GM23338 (cell line): ENCODE measurements at regions not wholly inside any gene's neighbourhood (a gene's known extent, or its start where the extent isn't known, plus 50 kb on each side); places are given as distances from the start of the nearest gene placed in this dataset.
A peak's percentile ranks its signal among the peaks of the same experiment; 100 is the strongest.
"Not testable (repeated sequence)": the region's sequence is repeated elsewhere in the genome, so short reads cannot be mapped to it uniquely, and the experiment has no call there.

ENCODE experiments used
- ATAC-seq: fragments of 200-7000 bp; cut with Tn5 transposase; 3 replicates; pipeline ENCODE4 v1.9.1; 2020
- DNase-seq: peaks from one replicate; pipeline ENCODE4 v3.0.0-alpha.2; 2015; ENCODE audit warnings: low spot score
- H2AFZ ChIP-seq: fragments of 200-600 bp; sonication (generic); 2 replicates; pipeline ENCODE4 v1.8.0; 2016; ENCODE audit warnings: antibody characterized with exemption, mild to moderate bottlenecking, moderate library complexity
- H3F3A ChIP-seq: fragments of 200-600 bp; sonication (generic); replicated peaks from 2 replicates; pipeline ENCODE4 v1.8.0; 2017; ENCODE audit warnings: antibody characterized with exemption, mixed run types, low read depth
- H3K27ac ChIP-seq: fragments of 200-600 bp; sonication (generic); 2 replicates; pipeline ENCODE4 v1.6.1; 2016; ENCODE audit warnings: low read depth
- H3K27me3 ChIP-seq: fragments of 200-600 bp; sonication (generic); 2 replicates; pipeline ENCODE4 v1.8.0; 2016; ENCODE audit warnings: mild to moderate bottlenecking, mixed run types, moderate library complexity; ENCODE audit not compliant: insufficient read depth
- H3K36me3 ChIP-seq: fragments of 200-600 bp; sonication (generic); 2 replicates; pipeline ENCODE4 v1.8.0; 2016; ENCODE audit warnings: mild to moderate bottlenecking; ENCODE audit not compliant: insufficient read depth
- H3K4me1 ChIP-seq: fragments of 200-600 bp; sonication (generic); 2 replicates; pipeline ENCODE4 v1.8.0; 2016; ENCODE audit warnings: mild to moderate bottlenecking, moderate library complexity; ENCODE audit not compliant: insufficient read depth
- H3K4me2 ChIP-seq: fragments of 200-600 bp; sonication (generic); 2 replicates; pipeline ENCODE4 v1.7.1; 2017; ENCODE audit warnings: mixed run types
- H3K4me3 ChIP-seq: fragments of 200-600 bp; sonication (generic); 2 replicates; pipeline ENCODE4 v1.6.1; 2016; ENCODE audit warnings: mixed run types
- H3K79me2 ChIP-seq: fragments of 200-600 bp; sonication (generic); replicated peaks from 2 replicates; pipeline ENCODE4 v1.8.0; 2017; ENCODE audit warnings: mild to moderate bottlenecking; ENCODE audit not compliant: insufficient read depth
- H3K9me2 ChIP-seq: fragments of 200-600 bp; sonication (generic); 2 replicates; pipeline ENCODE4 v1.8.0; 2017; ENCODE audit not compliant: insufficient read depth
- H4K20me1 ChIP-seq: fragments of 200-600 bp; sonication (generic); replicated peaks from 2 replicates; pipeline ENCODE4 v1.8.0; 2017; ENCODE audit warnings: mild to moderate bottlenecking; ENCODE audit not compliant: insufficient read depth
- H3K27ac Mint-ChIP-seq: 2 replicates; pipeline ENCODE4 v1.8.0; 2020; ENCODE audit warnings: inconsistent platforms, mild to moderate bottlenecking, moderate library complexity, mixed read lengths
- H3K27me3 Mint-ChIP-seq: 3 replicates; pipeline ENCODE4 v1.8.0; 2022; ENCODE audit warnings: low read depth, mild to moderate bottlenecking, moderate library complexity, mixed read lengths, inconsistent platforms; ENCODE audit not compliant: insufficient read depth, poor library complexity
- H3K36me3 Mint-ChIP-seq: 3 replicates; pipeline ENCODE4 v1.8.0; 2021; ENCODE audit warnings: low read depth, mild to moderate bottlenecking, inconsistent platforms, moderate library complexity, mixed read lengths
- H3K4me1 Mint-ChIP-seq: 3 replicates; pipeline ENCODE4 v1.8.0; 2020; ENCODE audit warnings: mild to moderate bottlenecking, inconsistent platforms, mixed read lengths
- H3K4me3 Mint-ChIP-seq: 3 replicates; pipeline ENCODE4 v1.8.0; 2021; ENCODE audit warnings: moderate library complexity, mild to moderate bottlenecking, inconsistent platforms, mixed read lengths
- H3K9me3 Mint-ChIP-seq: 3 replicates; pipeline ENCODE4 v1.8.0; 2020; ENCODE audit warnings: moderate library complexity, mild to moderate bottlenecking, inconsistent platforms, mixed read lengths
- CTCF ChIP-seq, 2 experiments: fragments of 200-600 bp in 1 of 2; sonication (generic) in 1 of 2; conservative IDR thresholded peaks; 2 replicates each; pipeline versions ENCODE4 v1.5.1 to v1.6.1; 2016 to 2017; ENCODE audit warnings: antibody characterized with exemption in 2 of 2, low read depth in 2 of 2, mild to moderate bottlenecking in 2 of 2, moderate library complexity in 1 of 2
- ETS1 ChIP-seq: IDR thresholded peaks from 2 replicates; pipeline ENCODE4 v1.6.1; 2016; ENCODE audit warnings: antibody characterized with exemption
- EZH2 ChIP-seq: fragments of 200-600 bp; sonication (generic); IDR thresholded peaks from one replicate; pipeline ENCODE4 v1.8.0; 2017; ENCODE audit warnings: antibody characterized with exemption, mild to moderate bottlenecking, low read depth; ENCODE audit not compliant: unreplicated experiment
- REST ChIP-seq: IDR thresholded peaks from one replicate; pipeline ENCODE4 v1.6.1; 2018; ENCODE audit warnings: antibody characterized with exemption; ENCODE audit not compliant: unreplicated experiment
- STAT1 ChIP-seq: IDR thresholded peaks from one replicate; pipeline ENCODE4 v1.6.1; 2016; ENCODE audit warnings: antibody characterized with exemption; ENCODE audit not compliant: unreplicated experiment
- ZNF114 ChIP-seq: fragments of 250-450 bp; sonication (Bioruptor Pico); IDR thresholded peaks from 2 replicates; pipeline ENCODE4 v1.5.0; 2020; ENCODE audit warnings: mild to moderate bottlenecking, moderate library complexity
- ZNF331 ChIP-seq: fragments of 250-450 bp; sonication (Bioruptor Pico); IDR thresholded peaks from 2 replicates; pipeline ENCODE4 v1.5.0; 2020; ENCODE audit warnings: low read depth, mild to moderate bottlenecking, moderate library complexity

GRCh38 chr12:33026791-33027190 is 130.2 kb upstream of the PKP2 start (continued):
- no peak for TF ChIP-seq REST

- H3K36me3 Mint-ChIP-seq = peaks cover 32% of the 10 kb centered on the region
- not testable (repeated sequence) for H3K4me2 ChIP-seq, H3K27ac ChIP-seq, H2AFZ ChIP-seq, H3K4me1 ChIP-seq, H3F3A ChIP-seq, H3K4me3 Mint-ChIP-seq, H3K79me2 ChIP-seq, DNase-seq, H3K36me3 ChIP-seq, H4K20me1 ChIP-seq, H3K9me2 ChIP-seq, H3K27me3 ChIP-seq, H3K4me3 ChIP-seq, H3K27ac Mint-ChIP-seq, ATAC-seq, H3K27me3 Mint-ChIP-seq, H3K4me1 Mint-ChIP-seq
- H3K9me3 Mint-ChIP-seq = peaks cover 55% of the 10 kb centered on the region
Measured at GRCh38 chr12:33022724-33023123, 126.1 kb upstream of the PKP2 start.

- not testable (repeated sequence) for H3K4me1 Mint-ChIP-seq, H3K9me2 ChIP-seq, H3K27ac Mint-ChIP-seq, DNase-seq, H3K79me2 ChIP-seq, H4K20me1 ChIP-seq, H3K4me1 ChIP-seq, H2AFZ ChIP-seq, H3K27me3 Mint-ChIP-seq, H3K4me2 ChIP-seq, H3F3A ChIP-seq, ATAC-seq, H3K27ac ChIP-seq, H3K4me3 Mint-ChIP-seq, H3K36me3 ChIP-seq, H3K27me3 ChIP-seq, H3K4me3 ChIP-seq
- peaks cover 66% of the 10 kb centered on the region for H3K9me3 Mint-ChIP-seq
- peaks cover 57% of the 10 kb centered on the region for H3K36me3 Mint-ChIP-seq
Measured at GRCh38 chr12:33017029-33017428, 120.5 kb upstream of the PKP2 start.

GRCh38 chr12:33012226-33012625 is 115.6 kb upstream of the PKP2 start:
- Histone ChIP-seq H4K20me1 (no peaks in the 10 kb centered on the region), H3K79me2 (no peaks in the 10 kb centered on the region), H2AFZ (no peak overlapping the region), H3K36me3 (no peaks in the 10 kb centered on the region; the same call in 1 of the 2 replicates), H3K4me3 (no peak overlapping the region), H3K9me2 (peaks cover 3% of the 10 kb centered on the region; the same call in 1 of the 2 replicates), H3K4me1 (no peaks in the 10 kb centered on the region), H3K4me2 (peak overlapping the region; percentile 55; the same call in 1 of the 2 replicates), H3F3A (no peaks in the 10 kb centered on the region), H3K27me3 (no peaks in the 10 kb centered on the region), H3K27ac (no peak overlapping the region)
- Mint-ChIP-seq H3K27me3 (peaks cover 2% of the 10 kb centered on the region), H3K27ac (0 out of 2 replicates have a peak overlapping the region, but pooled peaks have one; percentile 10), H3K9me3 (peaks cover 20% of the 10 kb centered on the region), H3K36me3 (peaks cover 22% of the 10 kb centered on the region), H3K4me1 (peaks cover 2% of the 10 kb centered on the region; the same call in 1 of the 3 replicates), H3K4me3 (no peak overlapping the region)
- DNase-seq (peak; percentile 44), ATAC-seq (peak; percentile 36; the same call in 1 of the 3 replicates)
- no peak for TF ChIP-seq ZNF114 (CRISPR knock-in tag)
- TF ChIP-seq EZH2 = no peak
- no peak for TF ChIP-seq ETS1
- TF ChIP-seq ZNF331 = no peak
- TF ChIP-seq CTCF (conservative IDR thresholded peaks at IDR 0.05; ENCODE audit: low read depth in 2 of 2) = no peak
- no peak for TF ChIP-seq STAT1
